A549 (cell line): ENCODE measurements at regions not wholly inside any gene's neighbourhood (a gene's known extent, or its start where the extent isn't known, plus 50 kb on each side); places are given as distances from the start of the nearest gene placed in this dataset.
"Not testable (repeated sequence)": the region's sequence is repeated elsewhere in the genome, so short reads cannot be mapped to it uniquely, and the experiment has no call there.

Experiments used
- ATAC-seq, 2 experiments: fragments of 200-7000 bp in 1 of 2; fragments of >200 bp in 1 of 2; cut with Nextera tagmentation in 1 of 2; cut with Tn5 transposase in 1 of 2; 3 replicates each; pipeline versions ENCODE4 v1.8.0 to v1.9.1; 2018 to 2020; ENCODE audit warnings: mild to moderate bottlenecking in 1 of 2, moderate library complexity in 1 of 2
- CTCF ChIA-PET: fragments of 300-600 bp; sonication (Branson Sonifier 250); formaldehyde crosslinking; extraction: SDS; loops from one replicate; lab custom pipeline; 2021; ENCODE audit warnings: antibody characterized with exemption, inconsistent platforms; lab: Yijun Ruan, JAX
- POLR2A ChIA-PET: fragments of 350-600 bp; formaldehyde crosslinking; extraction: SDS; loops from one replicate; lab custom pipeline; 2021; ENCODE audit warnings: antibody characterized with exemption, inconsistent platforms; lab: Yijun Ruan, JAX
- DNase-seq, 2 experiments: peaks; one replicate each; pipeline versions ENCODE4 v3.0.0 to v3.0.0-alpha.2; 2011 to 2016; ENCODE audit warnings: low read depth in 1 of 2, low spot score in 1 of 2
- FAIRE-seq: peaks from 2 replicates; lab custom pipeline; 2011; peaks lifted over from hg19 to GRCh38; lab: Jason Lieb, UNC
- H3K27ac ChIP-seq, 2 experiments: fragments of >200 bp; sonication (Bioruptor Twin); formaldehyde crosslinking; 3 replicates each; pipeline ENCODE4 v1.5.1; 2016 to 2017
- H3K4me1 ChIP-seq: fragments of >200 bp; sonication (Bioruptor Twin); formaldehyde crosslinking; 3 replicates; pipeline ENCODE4 v1.6.1; 2016
- H3K4me2 ChIP-seq: fragments of >200 bp; sonication (Bioruptor Twin); formaldehyde crosslinking; 3 replicates; pipeline ENCODE4 v1.6.1; 2016
- H3K4me3 ChIP-seq: fragments of >200 bp; sonication (Bioruptor Twin); formaldehyde crosslinking; 3 replicates; pipeline ENCODE4 v1.5.1; 2016
- H3K9me3 ChIP-seq: fragments of >200 bp; sonication (Bioruptor Twin); formaldehyde crosslinking; 3 replicates; pipeline ENCODE4 v1.6.1; 2016
- ATOH8 ChIP-seq: fragments of 250-450 bp; sonication (Bioruptor Pico); IDR thresholded peaks from 2 replicates; pipeline ENCODE4 v1.5.0; 2020; ENCODE audit warnings: low read depth, mild to moderate bottlenecking, moderate library complexity
- ELK1 ChIP-seq: fragments of 150-350 bp; IDR thresholded peaks from 2 replicates; pipeline ENCODE4 v1.6.1; 2014; ENCODE audit warnings: low read depth, mild to moderate bottlenecking, low read length
- EP300 ChIP-seq, 2 experiments: fragments of >200 bp; sonication (Bioruptor Twin); formaldehyde crosslinking; IDR thresholded peaks; 2 replicates in 1 of 2; 3 replicates in 1 of 2; pipeline ENCODE4 v1.6.1; 2016 to 2017
- GATA3 ChIP-seq: IDR thresholded peaks from 2 replicates; pipeline ENCODE4 v1.6.1; 2012; ENCODE audit warnings: borderline replicate concordance
- HOXB13 ChIP-seq: fragments of 250-450 bp; sonication (Bioruptor Pico); IDR thresholded peaks from 2 replicates; pipeline ENCODE4 v1.5.0; 2020; ENCODE audit warnings: low read depth, mild to moderate bottlenecking, moderate library complexity
- HOXB5 ChIP-seq: fragments of 250-450 bp; sonication (Bioruptor Pico); IDR thresholded peaks from 2 replicates; pipeline ENCODE4 v1.5.0; 2020; ENCODE audit warnings: mild to moderate bottlenecking, moderate library complexity
- MAZ ChIP-seq: fragments of 150-350 bp; IDR thresholded peaks from 2 replicates; pipeline ENCODE4 v1.6.1; 2014; ENCODE audit warnings: antibody characterized with exemption, low read depth, low read length, borderline replicate concordance
- NFE2L2 ChIP-seq: fragments of 150-350 bp; conservative IDR thresholded peaks from 2 replicates; pipeline ENCODE4 v1.6.1; 2014; ENCODE audit warnings: low read length
- NR3C1 ChIP-seq: fragments of >200 bp; sonication (Bioruptor Twin); formaldehyde crosslinking; IDR thresholded peaks from 3 replicates; pipeline ENCODE4 v1.6.1; 2017
- PHF8 ChIP-seq: fragments of 200-600 bp; sonication (generic); IDR thresholded peaks from 2 replicates; pipeline ENCODE4 v1.6.1; 2016; ENCODE audit warnings: low read depth, mild to moderate bottlenecking, antibody characterized with exemption, moderate library complexity, borderline replicate concordance
- RCOR1 ChIP-seq: fragments of 150-350 bp; IDR thresholded peaks from 2 replicates; pipeline ENCODE4 v1.6.1; 2014; ENCODE audit warnings: antibody characterized with exemption, low read length, low read depth
- RFX5 ChIP-seq: fragments of 450-650 bp; IDR thresholded peaks from 2 replicates; pipeline ENCODE4 v1.7.1; 2014; ENCODE audit warnings: antibody characterized with exemption, mild to moderate bottlenecking, moderate library complexity
- SREBF2 ChIP-seq: fragments of 450-650 bp; IDR thresholded peaks from 2 replicates; pipeline ENCODE4 v1.6.1; 2014; ENCODE audit warnings: mild to moderate bottlenecking, moderate library complexity
- ZC3H11A ChIP-seq: fragments of 450-650 bp; IDR thresholded peaks from 2 replicates; pipeline ENCODE4 v1.6.1; 2014; ENCODE audit warnings: antibody characterized with exemption, mild to moderate bottlenecking
- ZFP36 ChIP-seq: fragments of 450-650 bp; IDR thresholded peaks from 2 replicates; pipeline ENCODE4 v1.6.1; 2014; ENCODE audit warnings: borderline replicate concordance; ENCODE audit not compliant: partially characterized antibody
- ZNF302 ChIP-seq: fragments of 250-450 bp; sonication (Bioruptor Pico); IDR thresholded peaks from 2 replicates; pipeline ENCODE4 v1.9.0; 2021; ENCODE audit warnings: inconsistent platforms, mild to moderate bottlenecking, moderate library complexity
- WGBS: methylation state at CpG from one replicate; pipeline ENCODE4 v1.1.6; 2017; ENCODE audit errors: missing lambda C conversion rate; 5-methylcytosine and 5-hydroxymethylcytosine counted together
- TF ChIP-seq, protein P1 (sequence below): fragments of >200 bp; sonication (Bioruptor Twin); formaldehyde crosslinking; IDR thresholded peaks from 2 replicates; pipeline ENCODE4 v1.6.1; 2016
- TF ChIP-seq, protein P2 (sequence below): fragments of 200-600 bp; sonication (generic); IDR thresholded peaks from 2 replicates; pipeline ENCODE4 v1.6.1; 2016; ENCODE audit warnings: antibody characterized with exemption, mild to moderate bottlenecking, moderate library complexity
- TF ChIP-seq, protein P3 (sequence below): fragments of 250-450 bp; sonication (Bioruptor Pico); IDR thresholded peaks from 2 replicates; pipeline ENCODE4 v1.5.0; 2021; ENCODE audit warnings: mild to moderate bottlenecking, moderate library complexity, borderline replicate concordance

- TF ChIP-seq ZNF302 (CRISPR knock-in tag) = no peak
- TF ChIP-seq, all 56 proteins: peak for 0
These were observed 1009.7 kb downstream of the VRK1 start (continued) for GRCh38 chr14:97806891-97807290.

GRCh38 chr14:97808541-97808940 lies 1011.4 kb downstream of the VRK1 start:
- H3K9me3 ChIP-seq, H3K4me2 ChIP-seq, FAIRE-seq, DNase-seq, H3K27ac ChIP-seq, POLR2A ChIA-PET, CTCF ChIA-PET, H3K4me1 ChIP-seq, ATAC-seq, H3K4me3 ChIP-seq: not testable (repeated sequence)
- WGBS = 67% methylated on average over 4 of the region's 4 CpGs
- peak; percentile 65 for TF ChIP-seq ZC3H11A

- 45% methylated on average over 5 of the region's 5 CpGs for WGBS
- TF ChIP-seq ZFP36 (no peak), RCOR1 (no peak), HOXB5 (CRISPR knock-in tag) (no peak), ZC3H11A (peak; percentile 61)
- FAIRE-seq = no peak
- POLR2A ChIA-PET = no interaction called here
- Histone ChIP-seq H3K4me1 (no peaks in the 10 kb centered on the region), H3K4me3 (no peak overlapping the region), H3K27ac (no peak overlapping the region), H3K9me3 (no peaks in the 10 kb centered on the region), H3K4me2 (no peak overlapping the region)
- no peak for ATAC-seq
- CTCF ChIA-PET = no interaction called here
- DNase-seq = no peak
These were observed 1016.4 kb downstream of the VRK1 start for GRCh38 chr14:97813556-97813955.

DNA sequence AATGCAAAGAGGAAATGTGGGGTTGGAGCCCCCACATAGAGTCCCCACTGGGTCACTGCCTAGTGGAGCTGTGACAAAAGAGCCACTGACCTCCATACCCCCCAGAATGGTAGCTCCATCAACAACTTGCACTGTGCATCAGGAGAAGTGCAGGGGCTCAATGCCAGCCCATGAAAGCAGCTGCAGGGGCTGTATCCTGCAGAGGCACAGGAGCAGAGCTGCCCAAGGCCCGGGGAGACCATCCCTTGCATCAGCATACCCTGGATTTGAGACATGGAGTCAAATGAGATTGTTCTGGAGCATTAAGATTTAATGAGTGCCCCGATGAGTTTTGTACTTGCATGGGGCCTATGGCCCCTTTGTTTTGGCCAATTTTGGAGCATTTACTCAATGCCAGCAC lies 1023.6 kb downstream of the VRK1 start:
- Histone ChIP-seq H3K27ac (no peak overlapping the region), H3K4me2 (no peak overlapping the region), H3K4me3 (no peak overlapping the region), H3K4me1 (no peaks in the 10 kb centered on the region), H3K9me3 (no peaks in the 10 kb centered on the region)
- ATAC-seq (no peak), DNase-seq (no peak), FAIRE-seq (no peak)
- TF ChIP-seq, protein P1, sequence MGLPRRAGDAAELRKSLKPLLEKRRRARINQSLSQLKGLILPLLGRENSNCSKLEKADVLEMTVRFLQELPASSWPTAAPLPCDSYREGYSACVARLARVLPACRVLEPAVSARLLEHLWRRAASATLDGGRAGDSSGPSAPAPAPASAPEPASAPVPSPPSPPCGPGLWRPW = no peak
- TF ChIP-seq MAZ (no peak), ZC3H11A (no peak), ATOH8 (CRISPR knock-in tag) (no peak), EP300 (IDR thresholded peaks at IDR 0.05) (no peak), ELK1 (no peak), NR3C1 (no peak), NFE2L2 (no peak), HOXB13 (CRISPR knock-in tag) (no peak), PHF8 (no peak), SREBF2 (no peak), GATA3 (no peak), RFX5 (no peak), RCOR1 (no peak)
- TF ChIP-seq, protein P2, sequence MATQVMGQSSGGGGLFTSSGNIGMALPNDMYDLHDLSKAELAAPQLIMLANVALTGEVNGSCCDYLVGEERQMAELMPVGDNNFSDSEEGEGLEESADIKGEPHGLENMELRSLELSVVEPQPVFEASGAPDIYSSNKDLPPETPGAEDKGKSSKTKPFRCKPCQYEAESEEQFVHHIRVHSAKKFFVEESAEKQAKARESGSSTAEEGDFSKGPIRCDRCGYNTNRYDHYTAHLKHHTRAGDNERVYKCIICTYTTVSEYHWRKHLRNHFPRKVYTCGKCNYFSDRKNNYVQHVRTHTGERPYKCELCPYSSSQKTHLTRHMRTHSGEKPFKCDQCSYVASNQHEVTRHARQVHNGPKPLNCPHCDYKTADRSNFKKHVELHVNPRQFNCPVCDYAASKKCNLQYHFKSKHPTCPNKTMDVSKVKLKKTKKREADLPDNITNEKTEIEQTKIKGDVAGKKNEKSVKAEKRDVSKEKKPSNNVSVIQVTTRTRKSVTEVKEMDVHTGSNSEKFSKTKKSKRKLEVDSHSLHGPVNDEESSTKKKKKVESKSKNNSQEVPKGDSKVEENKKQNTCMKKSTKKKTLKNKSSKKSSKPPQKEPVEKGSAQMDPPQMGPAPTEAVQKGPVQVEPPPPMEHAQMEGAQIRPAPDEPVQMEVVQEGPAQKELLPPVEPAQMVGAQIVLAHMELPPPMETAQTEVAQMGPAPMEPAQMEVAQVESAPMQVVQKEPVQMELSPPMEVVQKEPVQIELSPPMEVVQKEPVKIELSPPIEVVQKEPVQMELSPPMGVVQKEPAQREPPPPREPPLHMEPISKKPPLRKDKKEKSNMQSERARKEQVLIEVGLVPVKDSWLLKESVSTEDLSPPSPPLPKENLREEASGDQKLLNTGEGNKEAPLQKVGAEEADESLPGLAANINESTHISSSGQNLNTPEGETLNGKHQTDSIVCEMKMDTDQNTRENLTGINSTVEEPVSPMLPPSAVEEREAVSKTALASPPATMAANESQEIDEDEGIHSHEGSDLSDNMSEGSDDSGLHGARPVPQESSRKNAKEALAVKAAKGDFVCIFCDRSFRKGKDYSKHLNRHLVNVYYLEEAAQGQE = no peak
- TF ChIP-seq, protein P3, sequence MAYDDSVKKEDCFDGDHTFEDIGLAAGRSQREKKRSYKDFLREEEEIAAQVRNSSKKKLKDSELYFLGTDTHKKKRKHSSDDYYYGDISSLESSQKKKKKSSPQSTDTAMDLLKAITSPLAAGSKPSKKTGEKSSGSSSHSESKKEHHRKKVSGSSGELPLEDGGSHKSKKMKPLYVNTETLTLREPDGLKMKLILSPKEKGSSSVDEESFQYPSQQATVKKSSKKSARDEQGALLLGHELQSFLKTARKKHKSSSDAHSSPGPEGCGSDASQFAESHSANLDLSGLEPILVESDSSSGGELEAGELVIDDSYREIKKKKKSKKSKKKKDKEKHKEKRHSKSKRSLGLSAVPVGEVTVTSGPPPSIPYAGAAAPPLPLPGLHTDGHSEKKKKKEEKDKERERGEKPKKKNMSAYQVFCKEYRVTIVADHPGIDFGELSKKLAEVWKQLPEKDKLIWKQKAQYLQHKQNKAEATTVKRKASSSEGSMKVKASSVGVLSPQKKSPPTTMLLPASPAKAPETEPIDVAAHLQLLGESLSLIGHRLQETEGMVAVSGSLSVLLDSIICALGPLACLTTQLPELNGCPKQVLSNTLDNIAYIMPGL (CRISPR knock-in tag) = no peak
- WGBS = 0% methylated on average over 2 of the region's 2 CpGs
- POLR2A ChIA-PET = no interaction called here
- CTCF ChIA-PET = no interaction called here
